Chondrocyte (in vitro differentiated cells): ENCODE measurements at regions not wholly inside any gene's neighbourhood (a gene's known extent, or its start where the extent isn't known, plus 50 kb on each side); places are given as distances from the start of the nearest gene placed in this dataset.
"Not testable (repeated sequence)": the region's sequence is repeated elsewhere in the genome, so short reads cannot be mapped to it uniquely, and the experiment has no call there.

ENCODE experiments used
- DNase-seq: peaks from one replicate; pipeline ENCODE4 v3.0.0; 2021; ENCODE audit warnings: mixed read lengths, low spot score
- H3K27ac Mint-ChIP-seq: one replicate; pipeline ENCODE4 v1.8.0; 2021; ENCODE audit warnings: mild to moderate bottlenecking, moderate library complexity, mixed read lengths; ENCODE audit not compliant: unreplicated experiment
- H3K27me3 Mint-ChIP-seq: 2 replicates; pipeline ENCODE4 v1.8.0; 2021; ENCODE audit warnings: low read depth, mixed read lengths
- H3K36me3 Mint-ChIP-seq: 2 replicates; pipeline ENCODE4 v1.8.0; 2021; ENCODE audit warnings: low read depth, mixed read lengths
- H3K4me1 Mint-ChIP-seq: 2 replicates; pipeline ENCODE4 v1.8.0; 2021; ENCODE audit warnings: low read depth, mild to moderate bottlenecking, mixed read lengths
- H3K4me3 Mint-ChIP-seq: one replicate; pipeline ENCODE4 v1.8.0; 2021; ENCODE audit warnings: mild to moderate bottlenecking, moderate library complexity, mixed read lengths; ENCODE audit not compliant: unreplicated experiment
- H3K9me3 Mint-ChIP-seq: 2 replicates; pipeline ENCODE4 v1.8.0; 2021; ENCODE audit warnings: low read depth, mixed read lengths
- CTCF ChIP-seq: fragments of 200-600 bp; sonication (generic); IDR thresholded peaks from 2 replicates; pipeline ENCODE4 v1.5.0; 2021; ENCODE audit warnings: antibody characterized with exemption, mild to moderate bottlenecking, moderate library complexity

- TF ChIP-seq CTCF, result no peak
- H3K9me3 Mint-ChIP-seq, result no peaks in the 10 kb centered on the region
- no peak overlapping the region for H3K4me3 Mint-ChIP-seq
- peaks cover 63% of the 10 kb centered on the region for H3K27me3 Mint-ChIP-seq
- no peaks in the 10 kb centered on the region for H3K36me3 Mint-ChIP-seq
- DNase-seq, result no peak
- no peak overlapping the region for H3K27ac Mint-ChIP-seq
- H3K4me1 Mint-ChIP-seq, result no peaks in the 10 kb centered on the region
Observed at GRCh38 chr7:76133839-76134238, 67.9 kb upstream of the SRRM3 start.

GRCh38 chr7:76135263-76135662 lies 66.4 kb upstream of the SRRM3 start:
- H3K4me3 Mint-ChIP-seq, H3K9me3 Mint-ChIP-seq, H3K27ac Mint-ChIP-seq, H3K4me1 Mint-ChIP-seq, DNase-seq, H3K36me3 Mint-ChIP-seq: not testable (repeated sequence)
- peaks cover 73% of the 10 kb centered on the region for H3K27me3 Mint-ChIP-seq

GRCh38 chr7:76138577-76139313 lies 63.0 kb upstream of the SRRM3 start:
- not testable (repeated sequence) for H3K4me3 Mint-ChIP-seq, H3K9me3 Mint-ChIP-seq, H3K27ac Mint-ChIP-seq, H3K36me3 Mint-ChIP-seq, H3K4me1 Mint-ChIP-seq, DNase-seq
- H3K27me3 Mint-ChIP-seq, result peaks cover 67% of the 10 kb centered on the region

GRCh38 chr7:76139670-76140069 lies 62.0 kb upstream of the SRRM3 start:
- no peak for DNase-seq
- peaks cover 58% of the 10 kb centered on the region for H3K27me3 Mint-ChIP-seq
- no peaks in the 10 kb centered on the region for H3K9me3 Mint-ChIP-seq
- H3K4me3 Mint-ChIP-seq, result no peak overlapping the region
- H3K36me3 Mint-ChIP-seq, result no peaks in the 10 kb centered on the region
- H3K4me1 Mint-ChIP-seq, result no peaks in the 10 kb centered on the region
- TF ChIP-seq CTCF, result no peak
- H3K27ac Mint-ChIP-seq, result no peak overlapping the region

- DNase-seq, H3K9me3 Mint-ChIP-seq, H3K4me3 Mint-ChIP-seq, H3K4me1 Mint-ChIP-seq, H3K27ac Mint-ChIP-seq, H3K36me3 Mint-ChIP-seq: not testable (repeated sequence)
- H3K27me3 Mint-ChIP-seq, result peaks cover 52% of the 10 kb centered on the region
Observed at GRCh38 chr7:76140259-76140658, 61.4 kb upstream of the SRRM3 start.

GRCh38 chr7:76142861-76143260 lies 58.8 kb upstream of the SRRM3 start:
- Mint-ChIP-seq H3K9me3 (no peaks in the 10 kb centered on the region), H3K4me3 (no peak overlapping the region), H3K4me1 (no peaks in the 10 kb centered on the region), H3K27ac (no peak overlapping the region), H3K36me3 (no peaks in the 10 kb centered on the region), H3K27me3 (peaks cover 30% of the 10 kb centered on the region)
- no peak for TF ChIP-seq CTCF
- DNase-seq, result no peak

- peaks cover 13% of the 10 kb centered on the region for H3K27me3 Mint-ChIP-seq
- H3K9me3 Mint-ChIP-seq, H3K36me3 Mint-ChIP-seq, H3K4me1 Mint-ChIP-seq, H3K27ac Mint-ChIP-seq, H3K4me3 Mint-ChIP-seq, DNase-seq: not testable (repeated sequence)
Observed at GRCh38 chr7:76144664-76145270, 56.9 kb upstream of the SRRM3 start.
